Kidney tubule cell (primary cell): ENCODE measurements at regions not wholly inside any gene's neighbourhood (a gene's known extent, or its start where the extent isn't known, plus 50 kb on each side); places are given as distances from the start of the nearest gene placed in this dataset.
A peak's percentile ranks its signal among the peaks of the same experiment; 100 is the strongest.

Experiments used
- DNase-seq: peaks from one replicate; pipeline ENCODE4 v3.0.0-alpha.2; 2018; ENCODE audit warnings: low spot score

DNA sequence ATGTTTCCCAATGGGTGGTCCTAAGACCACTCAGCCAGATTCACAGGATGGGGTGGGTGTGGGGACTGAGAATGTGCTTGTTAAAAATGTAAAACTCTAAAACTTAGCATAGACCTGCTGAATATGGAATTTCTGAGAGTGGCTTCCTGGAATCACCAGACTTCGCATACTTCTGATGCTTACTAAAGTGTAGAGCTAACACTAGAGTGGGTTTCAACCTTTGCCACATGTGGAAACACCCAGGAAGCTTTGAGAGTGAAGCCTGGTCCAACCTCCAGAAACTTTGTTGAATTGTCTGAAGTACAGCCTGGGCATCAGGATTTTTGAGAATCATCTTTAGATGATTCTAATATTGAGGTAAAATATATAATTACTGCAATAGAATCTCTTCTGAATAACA is 167.8 kb upstream of the EDNRA start:
- no peak for DNase-seq

DNA sequence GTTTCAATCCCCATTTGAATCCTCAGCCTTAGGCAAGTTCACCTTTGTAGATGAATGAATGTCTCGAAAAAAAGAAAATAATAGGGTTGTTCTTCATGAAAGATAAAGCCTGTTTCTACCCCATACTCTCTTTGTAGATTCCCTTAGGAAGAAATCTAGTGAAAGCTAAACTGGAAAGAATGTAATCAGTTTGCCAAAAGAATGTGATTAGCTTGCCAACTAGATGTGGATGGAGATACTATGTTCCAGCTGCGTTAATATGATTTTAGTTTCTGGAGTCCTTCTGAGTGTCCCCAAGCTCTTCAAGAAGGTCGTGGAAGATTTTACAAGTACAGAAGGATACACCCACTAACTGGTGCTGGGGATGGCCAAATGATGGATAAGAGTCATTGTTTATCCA is 162.3 kb upstream of the EDNRA start:
- no peak for DNase-seq

DNA sequence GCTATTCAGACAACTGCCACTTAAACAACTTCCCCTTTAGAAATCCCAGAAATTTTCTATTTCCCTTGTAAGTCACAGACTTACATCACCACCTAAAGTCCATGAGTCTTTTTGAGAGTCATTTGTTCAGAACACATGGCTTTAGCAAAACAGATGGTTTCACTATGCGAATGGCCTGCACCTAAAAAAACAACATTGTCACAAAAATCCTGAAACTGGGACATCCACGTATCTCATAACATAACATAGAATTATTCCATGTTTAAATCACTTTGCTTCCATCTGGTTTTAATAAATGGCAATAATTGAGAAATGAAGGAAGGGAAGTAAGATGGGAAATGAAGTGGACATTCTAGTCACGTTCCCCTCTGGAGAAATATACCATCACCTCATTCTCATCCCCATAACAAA is 155.3 kb upstream of the EDNRA start:
- DNase-seq: no peak

DNA sequence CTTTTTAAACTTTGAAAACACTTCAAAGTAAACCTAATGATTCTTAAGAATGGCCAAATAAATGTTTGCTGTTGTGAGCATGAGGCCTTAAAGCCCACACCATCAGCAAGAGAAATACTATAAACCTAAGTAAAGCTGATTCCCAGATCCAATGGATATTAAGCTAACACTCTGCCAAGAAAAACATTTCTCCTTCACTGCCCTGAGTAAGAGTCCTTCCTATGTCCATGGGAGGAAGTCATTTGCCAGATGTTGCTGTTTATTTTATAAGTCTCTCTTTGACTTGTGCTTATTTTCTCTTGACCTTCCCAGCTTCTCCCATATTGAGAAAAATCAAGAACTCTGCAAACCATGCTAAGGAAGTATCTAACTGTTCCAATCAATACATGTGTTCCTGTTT is 154.3 kb upstream of the EDNRA start:
- DNase-seq: no peak

DNA sequence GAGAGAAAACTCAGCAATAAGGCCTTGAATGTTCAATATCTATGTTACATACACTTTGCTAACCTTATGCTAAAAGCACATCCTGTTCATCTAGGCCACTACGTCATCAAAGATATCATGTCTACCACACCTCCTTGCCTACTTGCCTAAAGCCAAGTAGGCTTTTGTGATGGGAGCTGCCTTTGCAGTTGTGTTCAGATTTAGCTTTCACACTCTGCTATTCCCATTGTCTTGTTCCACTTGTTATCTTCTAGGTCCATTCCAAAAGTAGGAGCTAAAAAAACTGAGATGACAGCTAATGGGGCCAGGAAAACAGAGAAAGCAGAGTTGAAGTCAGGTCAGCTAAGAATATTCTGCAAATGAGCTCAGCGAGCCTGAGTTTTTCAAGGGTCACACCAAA is 153.6 kb upstream of the EDNRA start:
- no peak for DNase-seq

DNA sequence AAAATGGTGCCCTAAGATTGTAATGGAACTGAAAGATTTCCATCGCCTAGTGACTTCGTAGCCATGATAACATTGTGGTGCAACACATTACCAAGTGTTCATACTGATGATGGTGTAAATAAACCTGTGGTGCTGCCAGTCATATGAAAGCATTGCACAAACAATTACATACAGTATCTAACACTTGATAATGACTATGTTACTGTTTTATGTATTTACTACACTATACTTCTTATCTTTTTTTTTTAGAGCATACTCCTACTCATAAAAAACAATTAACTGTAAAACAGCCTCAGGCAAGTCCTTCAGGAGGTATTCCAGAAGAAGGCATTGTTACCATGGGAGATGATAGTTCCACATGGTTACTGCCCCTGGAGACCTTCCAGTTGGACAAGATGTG is 152.7 kb upstream of the EDNRA start:
- DNase-seq: no peak

DNA sequence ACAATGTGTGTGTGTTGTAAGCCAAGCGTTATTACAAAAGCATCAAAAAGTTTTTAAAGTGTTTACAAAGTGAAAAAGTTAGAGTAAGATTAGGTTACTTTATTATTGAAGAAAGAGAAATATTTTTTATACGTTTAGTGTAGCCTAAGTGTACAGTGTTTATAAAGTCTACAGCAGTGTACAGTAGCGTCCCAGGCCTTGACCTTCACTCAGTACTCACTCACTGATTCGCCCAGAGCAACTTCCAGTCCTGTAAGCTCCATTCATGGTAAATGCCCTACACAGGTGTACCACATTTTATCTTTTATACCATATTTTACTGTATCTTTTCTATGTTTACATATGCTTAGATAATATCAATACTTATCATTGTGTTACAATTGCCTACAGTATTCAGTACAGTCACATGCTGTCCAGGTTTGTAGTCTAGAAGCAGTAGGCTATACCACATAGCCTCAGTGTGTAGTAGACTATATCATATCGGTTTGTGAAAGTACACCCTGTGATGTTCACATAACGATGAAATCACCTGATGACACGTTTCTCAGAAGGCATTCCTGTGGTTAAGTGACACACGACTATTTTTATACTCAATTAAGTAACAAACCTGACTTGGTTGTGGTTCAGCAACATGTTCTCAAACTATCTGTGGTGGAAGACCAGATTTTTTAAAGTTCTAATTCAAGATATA is 152.0 kb upstream of the EDNRA start:
- DNase-seq: peak; percentile 23

DNA sequence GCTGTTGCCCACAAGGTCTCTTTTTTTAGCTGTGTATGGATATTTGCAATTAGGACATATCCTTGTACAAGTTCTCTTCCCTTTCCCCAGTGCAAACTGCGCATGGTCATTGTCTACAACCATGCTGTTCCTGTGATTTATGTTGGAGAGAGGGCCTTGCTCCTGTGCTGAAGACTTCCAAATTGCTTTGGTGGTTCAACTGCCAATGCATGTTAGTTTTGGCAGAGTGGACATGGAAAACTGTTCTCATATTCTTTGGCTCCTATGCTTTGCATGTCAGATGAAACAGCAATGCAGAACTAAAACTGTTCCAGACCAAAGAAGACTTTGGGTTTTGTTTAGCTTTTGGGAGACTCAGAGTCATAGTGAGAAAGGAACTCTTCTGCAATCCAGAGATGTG is 148.8 kb upstream of the EDNRA start:
- DNase-seq: no peak

DNA sequence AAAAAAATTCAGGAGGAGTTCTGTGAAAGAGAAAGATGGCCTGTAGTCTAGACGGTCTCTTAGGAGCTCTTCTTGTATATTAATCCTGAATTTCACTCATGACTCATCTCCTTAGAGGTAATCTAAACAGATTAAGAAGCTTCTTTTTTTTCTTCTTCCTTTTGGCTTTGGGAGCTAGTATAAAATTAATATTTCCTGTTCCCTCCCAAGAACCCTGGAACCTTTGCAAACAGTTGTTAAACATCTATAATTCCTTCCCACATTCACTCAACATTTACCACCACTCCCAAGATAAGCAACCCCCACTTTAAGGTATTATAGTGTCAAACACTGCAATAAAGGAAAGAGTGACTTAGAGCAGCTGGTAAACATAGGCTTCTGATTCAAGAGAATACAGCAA is 146.4 kb upstream of the EDNRA start:
- DNase-seq: no peak

DNA sequence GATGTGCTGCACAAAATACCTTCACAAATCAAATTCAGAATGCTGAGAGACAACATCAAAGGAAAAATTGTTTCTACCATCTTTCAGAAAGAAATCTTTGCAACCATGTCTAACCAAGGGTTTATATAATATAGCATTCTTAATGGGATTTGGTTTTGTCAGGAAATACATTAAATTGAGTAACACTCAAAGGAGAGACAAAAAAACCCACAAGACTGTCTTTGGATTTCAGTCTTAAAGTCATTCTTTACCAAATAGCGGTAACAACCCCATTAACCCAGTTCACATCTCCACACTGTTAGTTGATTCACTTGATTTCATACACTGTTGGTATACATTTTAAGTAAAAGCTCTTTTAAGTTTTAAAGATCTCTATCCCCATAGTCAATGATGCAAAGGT is 145.7 kb upstream of the EDNRA start:
- DNase-seq: no peak

DNA sequence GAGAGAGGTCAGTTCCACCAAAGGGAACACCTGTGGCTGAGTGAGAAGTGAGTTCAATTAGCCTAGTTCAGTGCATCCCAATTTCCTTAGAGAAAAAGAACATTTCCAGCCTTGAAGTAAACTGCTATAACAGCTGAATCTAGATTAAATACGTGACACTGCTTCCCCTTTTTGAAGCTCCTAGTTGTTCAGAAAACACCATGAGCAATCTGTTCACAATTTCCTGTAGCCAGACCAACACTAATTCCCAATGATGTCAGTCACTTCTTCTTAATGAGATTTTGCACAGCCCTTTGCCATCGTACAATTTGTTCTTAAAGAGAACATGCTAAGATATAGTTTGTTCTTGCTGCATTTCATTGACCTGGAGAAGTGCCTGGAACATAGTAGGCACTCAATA is 144.6 kb upstream of the EDNRA start:
- peak; percentile 13 for DNase-seq

DNA sequence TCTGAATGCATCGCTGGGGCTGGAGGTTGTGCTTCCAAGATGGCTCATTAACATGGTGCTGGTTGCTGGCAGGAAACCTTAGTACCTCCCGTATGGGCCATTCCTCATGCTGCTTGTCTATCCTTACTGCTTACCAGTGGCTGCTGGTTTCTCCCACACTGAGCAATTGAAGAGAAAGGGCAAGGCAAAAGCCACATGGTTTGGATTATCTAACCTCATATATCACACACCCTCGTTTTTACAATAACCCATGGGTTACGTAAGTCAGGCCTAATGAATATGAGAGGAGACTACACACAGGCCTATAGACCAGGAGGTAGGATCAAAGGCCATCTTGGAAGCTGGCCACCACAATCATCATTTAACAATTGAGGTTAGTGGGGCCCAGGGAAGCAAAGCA is 141.8 kb upstream of the EDNRA start:
- DNase-seq: no peak

DNA sequence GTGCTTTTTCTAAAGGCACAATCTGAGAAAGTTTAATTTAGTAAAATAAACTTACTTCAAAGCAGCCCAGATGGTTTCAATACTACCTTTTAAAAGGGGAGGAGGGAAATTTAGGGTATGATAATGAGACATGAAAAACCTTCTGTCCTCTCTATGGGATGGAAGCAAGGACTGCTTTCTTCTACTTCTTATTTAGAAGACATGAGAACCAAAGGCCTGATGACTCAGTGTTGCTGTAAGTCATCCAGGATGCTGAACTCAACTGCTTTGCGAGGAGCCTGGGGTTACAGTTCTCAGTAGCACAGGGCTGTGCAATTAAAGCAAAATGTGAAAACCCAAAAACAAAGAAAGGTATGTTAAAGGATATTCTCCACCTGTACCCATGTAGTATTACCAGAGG is 140.8 kb upstream of the EDNRA start:
- peak; percentile 47 for DNase-seq

DNA sequence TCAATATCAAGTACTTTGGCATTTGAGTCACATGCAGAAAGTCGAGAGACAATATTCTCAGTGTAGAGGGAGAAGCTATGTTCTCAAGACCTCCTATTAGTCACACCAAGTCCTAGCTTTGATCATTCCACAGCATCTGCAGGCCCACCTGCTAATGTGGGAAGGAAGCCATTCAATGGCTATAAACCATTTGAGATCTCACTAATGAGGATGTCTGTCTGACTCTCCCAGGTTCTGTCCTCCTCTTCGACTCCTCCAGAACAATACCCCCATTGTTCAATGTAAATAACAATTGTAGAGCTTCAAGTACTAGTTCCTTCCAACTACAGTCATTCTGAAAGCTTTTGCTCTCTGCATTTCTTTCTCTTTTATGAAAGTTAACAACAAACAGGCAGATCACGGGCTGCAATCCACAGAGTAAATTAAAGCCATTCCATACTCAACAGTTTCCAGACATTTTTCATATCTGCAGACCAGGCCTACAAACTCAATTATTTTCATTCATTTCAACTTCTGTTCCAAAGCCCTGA is 140.2 kb upstream of the EDNRA start:
- no peak for DNase-seq

DNA sequence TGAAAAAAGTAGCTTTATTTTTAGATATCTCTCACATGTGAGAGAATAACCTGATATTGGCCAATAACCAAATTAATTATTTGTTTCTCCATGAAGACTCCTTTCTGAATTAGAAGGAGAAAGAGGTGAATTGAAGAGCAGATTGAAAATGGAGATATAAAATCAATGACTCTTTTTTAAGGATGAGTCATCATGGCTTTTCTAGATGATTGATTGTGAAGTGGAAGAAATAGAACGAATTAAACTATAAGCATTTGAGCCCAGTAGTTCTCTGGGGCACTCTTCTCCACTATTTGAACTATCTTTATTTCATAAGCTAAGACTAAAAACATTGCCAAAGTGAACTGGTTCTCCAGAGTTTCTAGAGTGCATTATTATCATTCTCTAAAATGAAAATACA is 137.2 kb upstream of the EDNRA start:
- no peak for DNase-seq

DNA sequence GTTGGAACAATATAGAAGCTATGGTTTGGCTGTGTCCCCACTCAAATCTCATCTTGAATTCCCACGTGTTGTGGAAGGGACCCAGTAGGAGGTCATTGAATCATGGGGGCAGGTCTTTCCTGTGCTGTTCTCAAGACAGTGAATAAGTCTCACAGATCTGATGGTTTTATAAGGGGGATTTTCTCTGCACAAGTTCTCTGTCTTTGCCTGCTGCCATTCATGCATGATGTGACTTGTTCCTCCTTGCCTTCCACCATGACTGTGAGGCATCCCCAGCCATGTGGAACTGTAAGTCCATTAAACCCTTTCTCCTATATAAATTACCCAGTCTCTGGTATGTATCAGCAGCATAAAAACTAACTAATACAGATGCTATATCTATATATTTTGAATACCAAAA is 135.2 kb upstream of the EDNRA start:
- DNase-seq: peak; percentile 45

DNA sequence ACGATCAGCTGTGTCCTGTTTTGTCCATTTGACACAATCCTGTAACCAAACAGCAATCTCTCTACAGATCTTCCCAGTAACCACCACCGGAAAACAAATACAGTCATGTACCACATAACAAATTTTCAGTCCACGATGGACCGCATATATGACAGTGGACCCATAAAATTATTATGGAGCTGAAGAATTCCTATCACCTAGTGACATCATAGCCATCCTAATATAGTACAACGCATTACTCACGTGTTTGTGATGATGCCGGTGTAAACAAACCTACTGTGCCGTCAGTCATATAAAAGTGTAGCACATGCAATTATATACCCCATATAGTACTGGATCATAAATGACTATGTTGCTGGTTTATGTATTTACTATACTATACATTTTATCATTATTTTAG is 133.7 kb upstream of the EDNRA start:
- DNase-seq: no peak

DNA sequence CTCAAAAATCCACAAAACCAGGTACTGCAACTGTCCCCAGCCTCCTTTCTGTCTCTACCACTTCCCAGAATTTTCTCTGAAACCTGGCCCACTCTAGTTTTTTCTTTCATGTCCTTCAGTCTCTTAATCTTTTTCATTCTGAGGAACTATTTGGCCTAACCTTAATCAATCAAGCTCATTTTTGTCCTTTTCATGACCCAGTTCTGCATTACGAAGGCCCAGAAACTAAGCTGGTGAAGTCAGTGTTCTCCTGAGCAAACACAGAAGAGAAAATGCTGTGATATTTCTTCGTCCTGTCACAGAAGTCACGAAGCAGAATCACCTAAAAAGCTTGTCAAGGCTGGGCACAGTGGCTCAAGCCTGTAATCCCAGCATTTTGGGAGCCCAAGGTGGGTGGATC is 131.7 kb upstream of the EDNRA start:
- DNase-seq: no peak

DNA sequence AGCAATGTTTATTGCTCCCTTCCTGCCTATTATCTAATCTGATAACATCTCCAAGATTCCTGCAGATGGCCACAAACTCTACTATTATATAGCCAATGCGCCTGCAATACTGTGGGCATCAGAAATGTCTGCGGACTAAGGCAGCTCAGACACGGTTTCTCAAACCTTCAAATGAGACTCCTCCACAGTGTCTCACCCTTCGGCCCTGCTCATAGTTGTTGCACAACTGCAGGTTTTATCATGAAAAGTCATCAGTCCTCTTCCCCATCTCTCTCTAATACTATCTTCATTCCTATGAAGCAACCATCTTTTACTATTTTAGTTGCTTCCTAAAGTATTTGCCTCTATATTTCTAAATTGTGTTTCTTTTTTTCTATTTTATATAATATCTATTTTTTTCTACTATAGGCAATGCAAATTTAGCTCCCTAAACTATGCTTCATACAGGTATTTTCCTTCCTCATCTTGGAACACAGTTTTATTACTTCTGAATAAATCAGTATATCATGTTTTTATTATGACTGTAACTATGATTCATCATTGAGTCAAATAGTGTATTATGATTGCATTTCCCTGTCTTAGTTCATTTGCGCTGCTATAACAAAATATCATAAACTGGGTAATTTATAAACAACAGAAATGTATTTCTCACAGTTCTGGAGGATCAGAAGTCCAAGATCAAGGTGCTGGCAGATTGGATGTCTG is 129.7 kb upstream of the EDNRA start:
- no peak for DNase-seq

DNA sequence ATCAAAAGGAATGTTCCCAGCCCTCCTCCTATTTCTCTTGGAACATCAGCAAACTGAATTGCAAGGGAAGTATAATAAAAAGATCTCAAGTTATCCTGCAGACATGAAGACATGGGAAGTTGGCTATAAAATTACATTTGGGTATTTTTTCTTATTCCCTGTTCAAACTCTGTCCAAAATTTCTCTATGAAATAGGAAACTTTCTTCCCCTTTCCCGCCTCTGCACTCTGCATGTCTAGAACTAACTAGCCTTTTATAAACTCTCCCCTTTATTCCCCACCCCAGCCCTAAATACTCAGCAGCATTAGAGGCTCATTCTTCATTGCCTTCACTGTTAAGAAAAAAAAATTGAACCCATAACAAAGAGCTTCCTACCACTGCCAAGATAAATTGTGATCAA is 126.7 kb upstream of the EDNRA start:
- no peak for DNase-seq

DNA sequence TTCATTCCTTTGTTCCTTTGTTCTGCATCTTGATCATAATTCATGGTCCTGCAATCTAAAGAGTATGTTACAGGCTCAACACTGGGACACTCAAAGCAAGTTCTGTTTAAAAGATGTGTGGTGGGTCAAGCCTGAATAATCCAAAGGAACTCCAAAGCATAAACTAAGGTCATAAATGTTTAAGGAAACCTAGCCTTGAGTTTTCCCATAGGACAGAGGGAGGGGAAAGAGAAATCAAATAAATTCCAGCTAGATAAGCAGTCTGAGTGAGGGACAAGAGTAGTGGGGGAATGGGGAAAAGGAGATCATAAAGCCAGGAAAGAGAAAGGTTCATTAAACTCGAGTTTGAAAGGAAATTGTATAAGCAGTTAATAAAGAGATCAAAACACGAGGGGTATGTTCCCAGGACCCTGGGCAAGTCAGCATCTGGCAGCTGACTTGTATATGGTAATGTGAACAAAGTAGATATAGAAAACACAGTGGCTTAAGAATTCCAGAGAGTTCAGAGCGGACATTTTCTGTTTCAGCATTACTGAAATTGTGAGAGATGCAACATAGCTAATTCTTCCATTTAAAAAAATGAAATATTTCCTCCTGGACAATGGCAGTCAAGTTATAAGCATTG is 125.8 kb upstream of the EDNRA start:
- no peak for DNase-seq

DNA sequence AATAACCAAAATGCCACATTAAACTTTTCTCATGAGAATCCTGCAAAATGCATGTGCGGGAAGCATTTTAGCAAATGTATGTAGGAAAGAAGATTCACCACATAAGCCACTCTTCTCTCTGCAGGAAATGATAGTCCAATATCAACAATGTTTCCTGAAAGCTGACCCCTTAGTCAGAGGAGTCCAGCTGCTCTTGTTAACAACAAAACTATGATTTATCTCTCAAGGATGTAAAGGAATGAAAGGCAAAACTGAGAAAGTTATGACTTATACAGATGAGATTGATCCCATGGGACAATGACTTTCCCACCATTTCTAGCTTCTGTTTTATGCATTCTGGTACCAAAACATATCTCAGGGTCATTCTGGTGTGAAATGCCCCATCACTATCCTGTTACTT is 125.0 kb upstream of the EDNRA start:
- peak; percentile 80 for DNase-seq

DNA sequence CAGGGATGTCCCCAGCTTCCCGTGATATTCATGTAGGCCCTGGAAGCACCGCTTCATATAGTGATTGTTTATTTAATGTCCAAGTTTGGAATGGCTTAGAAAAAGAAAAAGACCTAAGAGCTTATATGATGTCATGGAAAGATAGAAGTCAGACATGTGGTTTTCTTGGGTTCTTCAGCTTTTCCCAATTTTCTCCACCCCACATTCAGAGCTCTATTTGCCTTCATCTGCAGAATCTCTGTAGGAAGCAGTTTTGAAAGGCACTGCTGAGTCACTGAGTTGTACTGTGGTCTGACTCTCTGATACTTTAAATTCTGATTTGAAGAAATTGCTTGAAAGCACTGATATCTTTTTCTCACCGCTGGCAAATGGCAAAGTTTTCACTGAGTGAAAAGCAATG is 120.6 kb upstream of the EDNRA start:
- DNase-seq: peak; percentile 34
